GM13976 (cell line): ENCODE measurements at regions not wholly inside any gene's neighbourhood (a gene's known extent, or its start where the extent isn't known, plus 50 kb on each side); places are given as distances from the start of the nearest gene placed in this dataset.

Source experiments
- DNase-seq: peaks from one replicate; pipeline ENCODE4 v3.0.0; 2012; ENCODE audit warnings: low spot score
- CTCF ChIP-seq: IDR thresholded peaks from 2 replicates; pipeline ENCODE4 v1.5.1; 2012; ENCODE audit warnings: borderline replicate concordance, mild to moderate bottlenecking; ENCODE audit not compliant: insufficient read depth; ENCODE audit errors: extremely low read depth, missing control alignments, control extremely low read depth
- in situ Hi-C: fragments of 300-500 bp; cut with MboI; formaldehyde crosslinking; loops from one replicate; pipeline ENCODE4 v1.12.0; 2022; ENCODE audit warnings: low sequenced_read_pairs, mixed read lengths, inconsistent platforms; ENCODE audit not compliant: unreplicated experiment

- no peak for TF ChIP-seq CTCF
- in situ Hi-C loops, result no loop called here
- no peak for DNase-seq
Measured at GRCh38 chr22:34976474-34976873, 89.5 kb upstream of the ISX start.

- DNase-seq, result no peak
- TF ChIP-seq CTCF, result no peak
- in situ Hi-C loops, result no loop called here
Measured at GRCh38 chr22:34976886-34977285, 89.1 kb upstream of the ISX start.

GRCh38 chr22:34986523-34986922 is 79.4 kb upstream of the ISX start:
- no peak for DNase-seq
- no peak for TF ChIP-seq CTCF
- in situ Hi-C loops, result no loop called here

- no peak for TF ChIP-seq CTCF
- in situ Hi-C loops, result no loop called here
- no peak for DNase-seq
Measured at GRCh38 chr22:34992672-34993071, 73.3 kb upstream of the ISX start.

- in situ Hi-C loops, result no loop called here
- no peak for TF ChIP-seq CTCF
- no peak for DNase-seq
Measured at GRCh38 chr22:34993548-34993947, 72.4 kb upstream of the ISX start.

GRCh38 chr22:34997633-34998299 is 68.2 kb upstream of the ISX start:
- TF ChIP-seq CTCF, result no peak
- no peak for DNase-seq
- in situ Hi-C loops, result no loop called here
